GM19397 (cell line): ENCODE measurements at regions not wholly inside any gene's neighbourhood (a gene's known extent, or its start where the extent isn't known, plus 50 kb on each side); places are given as distances from the start of the nearest gene placed in this dataset.

Experiments used
- ATAC-seq: cut with Tn5 transposase; IDR thresholded peaks from one replicate; pipeline ENCODE4 v1.9.1; 2021; ENCODE audit warnings: mild to moderate bottlenecking, moderate library complexity; ENCODE audit not compliant: unreplicated experiment

DNA sequence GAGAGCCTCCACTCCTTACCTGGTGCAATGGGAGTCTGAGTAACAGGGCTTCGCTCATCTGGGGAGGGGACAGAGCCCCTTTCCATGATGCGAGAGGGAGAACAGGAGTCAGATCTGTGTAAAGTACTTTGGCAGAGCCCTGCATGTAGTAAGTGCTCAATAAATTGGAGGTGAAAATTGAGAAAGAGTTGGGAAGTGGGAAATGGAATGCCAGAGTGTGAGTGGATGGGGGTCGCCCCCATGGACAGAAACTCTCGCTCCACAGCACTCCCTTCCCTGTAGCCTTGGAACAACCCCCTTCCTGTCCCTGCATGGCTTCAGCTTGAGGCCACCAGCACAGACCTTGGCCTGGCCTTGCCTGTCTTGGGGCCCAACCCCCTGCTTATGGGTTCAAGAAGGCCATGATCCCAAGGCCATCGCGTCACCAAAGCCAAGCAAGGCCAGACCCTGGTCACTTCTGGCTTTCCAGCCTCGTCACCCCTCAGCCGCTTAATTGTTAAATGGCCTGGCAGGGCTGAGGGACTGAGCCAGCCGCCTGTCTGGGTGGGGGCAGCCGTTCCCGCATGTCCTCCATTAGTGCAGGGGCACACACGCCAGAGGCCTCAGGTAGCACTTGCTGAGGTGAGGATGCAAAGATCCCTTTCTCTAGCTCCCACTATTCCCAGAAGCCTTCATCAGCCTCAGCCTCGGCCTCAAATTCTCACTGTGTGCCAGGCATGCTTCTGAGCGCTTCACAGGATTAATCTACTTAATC lies 93.7 kb upstream of the PTPN1 start:
- no peak for ATAC-seq

DNA sequence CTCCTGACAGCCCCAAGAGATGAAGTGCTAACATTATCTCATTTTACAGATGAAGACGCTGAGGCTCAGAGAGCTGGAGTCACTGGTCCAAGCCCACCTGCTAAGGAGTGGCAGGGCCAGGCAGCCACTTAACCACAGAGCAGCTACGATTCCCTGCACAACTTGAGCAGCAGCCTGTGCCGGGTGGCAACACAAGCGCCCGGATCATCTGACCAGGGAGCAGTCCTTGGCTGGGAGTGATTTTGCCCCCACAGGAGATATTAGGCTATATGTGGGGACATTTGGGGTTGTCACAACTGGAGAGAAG lies 93.2 kb upstream of the PTPN1 start:
- ATAC-seq, result no peak

GRCh38 chr20:50417484-50418235 lies 92.5 kb upstream of the PTPN1 start:
- no peak for ATAC-seq

DNA sequence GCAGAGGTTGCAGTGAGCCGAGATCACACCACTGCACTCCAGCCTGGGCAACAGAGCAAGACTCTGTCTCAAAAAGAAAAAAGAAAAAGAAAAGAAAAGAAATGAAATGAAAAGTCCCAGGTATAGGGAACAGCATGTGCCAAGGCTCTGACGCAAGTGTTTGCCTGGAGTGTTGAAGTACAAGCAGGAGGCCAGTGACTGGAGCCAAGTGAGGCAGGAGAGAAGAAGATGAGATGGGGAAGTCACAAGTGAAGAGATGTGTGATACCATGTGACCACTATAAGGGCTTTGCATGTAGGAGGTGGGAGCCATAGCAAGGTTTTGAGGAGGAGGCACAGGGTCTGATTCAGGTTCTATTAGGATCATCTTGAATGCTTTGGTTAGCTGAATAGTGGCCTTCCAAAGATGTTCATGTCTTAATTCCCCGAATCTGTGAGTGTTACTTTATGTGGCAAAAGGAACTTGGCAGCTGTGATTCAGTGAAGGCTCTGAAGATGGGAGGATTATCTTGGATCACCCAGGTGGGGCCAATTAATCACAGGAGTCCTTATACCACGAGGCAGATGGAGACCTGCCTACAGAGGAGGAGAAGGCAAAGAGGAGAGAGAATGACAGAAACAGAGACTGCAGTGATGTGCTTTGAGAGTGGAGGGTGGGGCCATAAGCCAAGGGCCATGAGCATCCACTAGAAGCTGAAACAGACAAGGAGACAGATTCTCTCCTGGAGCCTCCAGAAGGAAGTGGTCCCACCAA lies 91.1 kb upstream of the PTPN1 start:
- ATAC-seq, result no peak

DNA sequence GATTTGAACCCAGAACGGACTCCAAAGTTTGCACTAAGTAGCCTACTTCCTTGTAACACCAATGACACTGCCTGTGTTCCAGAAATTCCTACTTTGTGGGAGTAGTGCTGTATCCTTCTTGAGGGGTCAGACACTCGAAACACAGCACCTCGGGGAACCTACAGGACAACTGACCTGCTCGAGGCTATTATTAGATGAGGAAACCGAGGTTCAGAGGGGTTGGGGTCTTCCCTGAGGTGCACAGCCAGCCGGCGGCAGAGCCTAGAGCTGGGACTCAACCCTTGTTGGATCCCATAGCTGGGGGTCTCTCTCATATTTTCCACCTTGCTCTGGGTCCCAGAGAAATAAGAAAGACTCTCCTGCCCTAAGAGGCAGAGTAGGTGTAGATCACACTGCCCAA lies 89.8 kb upstream of the PTPN1 start:
- ATAC-seq, result no peak

GRCh38 chr20:50421356-50422340 lies 88.5 kb upstream of the PTPN1 start:
- no peak for ATAC-seq

DNA sequence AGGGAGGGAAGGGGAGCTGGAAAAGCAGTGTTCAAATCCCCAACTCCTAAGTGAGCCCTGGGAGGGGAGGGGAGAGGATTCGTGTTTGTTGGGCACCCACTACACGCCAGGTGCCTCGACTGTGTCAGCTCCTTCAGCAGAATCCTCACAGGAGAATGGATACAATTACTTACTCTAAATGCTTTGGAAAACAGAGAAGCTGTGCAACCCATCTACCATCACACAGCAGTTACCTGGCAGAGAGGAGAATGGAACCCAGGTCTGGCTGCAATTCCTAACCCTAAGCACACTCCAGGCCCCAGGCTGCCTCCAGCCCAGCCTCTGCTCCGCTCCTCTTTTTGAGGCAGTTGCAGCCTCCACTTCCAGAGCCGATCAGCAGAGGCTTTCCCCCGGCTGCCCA lies 86.4 kb upstream of the PTPN1 start:
- ATAC-seq, result no peak

DNA sequence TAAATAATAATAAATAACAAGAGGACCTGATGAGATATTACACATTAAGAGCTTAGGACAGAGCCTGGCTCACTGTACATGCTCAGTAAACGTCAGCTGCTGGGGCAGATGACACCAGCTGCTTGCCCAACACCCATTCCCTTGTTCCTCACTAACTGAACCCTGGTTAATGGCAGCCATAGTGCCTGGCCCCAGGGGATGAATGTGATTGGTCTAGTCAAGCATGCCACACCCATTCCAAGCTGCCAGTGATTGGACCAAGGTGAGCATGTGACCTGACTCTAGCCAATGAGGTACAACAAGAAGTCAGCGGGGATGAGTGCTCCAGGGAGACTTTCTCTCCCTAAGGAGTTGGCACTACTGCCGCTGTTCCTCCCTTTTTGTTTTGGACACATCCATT lies 85.1 kb upstream of the PTPN1 start:
- ATAC-seq, result no peak

GRCh38 chr20:50426866-50427718 lies 83.1 kb upstream of the PTPN1 start:
- no peak for ATAC-seq

GRCh38 chr20:50427719-50428083 lies 82.5 kb upstream of the PTPN1 start:
- no peak for ATAC-seq

DNA sequence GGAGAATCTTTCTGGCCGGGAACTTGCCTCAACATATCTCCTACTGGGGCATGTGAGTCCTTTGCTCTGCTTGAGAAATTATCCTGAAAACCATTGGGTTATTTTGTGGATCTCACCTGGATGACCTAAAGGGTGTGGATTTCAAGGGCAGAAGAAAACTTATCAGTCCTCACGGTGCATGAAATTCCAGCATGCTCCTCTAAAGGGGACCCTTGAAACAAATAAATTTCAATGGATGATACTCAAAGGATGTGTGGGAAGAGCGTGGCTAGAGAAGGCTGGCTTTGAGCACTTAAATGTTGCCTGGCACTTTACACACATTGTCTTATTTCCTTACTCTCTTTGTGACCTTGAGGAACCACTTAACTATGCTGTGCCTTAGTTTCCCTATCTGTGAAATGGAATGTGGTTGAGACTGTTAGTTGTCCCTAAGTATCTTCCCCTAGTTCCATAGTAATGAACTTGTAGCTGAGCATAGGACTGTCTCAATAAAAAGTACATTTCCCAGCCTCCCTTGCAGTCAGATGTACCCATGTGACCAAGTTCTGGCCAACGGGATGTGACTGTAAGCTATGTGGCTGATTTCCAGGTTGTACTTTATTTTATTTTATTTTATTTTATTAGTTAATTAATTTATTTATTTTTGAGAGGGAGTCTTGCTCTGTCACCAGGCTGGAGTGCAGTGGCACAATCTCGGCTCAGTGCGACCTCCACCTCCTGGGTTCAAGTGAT lies 81.9 kb upstream of the PTPN1 start:
- no peak for ATAC-seq

GRCh38 chr20:50429412-50429811 lies 80.8 kb upstream of the PTPN1 start:
- no peak for ATAC-seq

GRCh38 chr20:50431066-50431450 lies 79.1 kb upstream of the PTPN1 start:
- no peak for ATAC-seq

DNA sequence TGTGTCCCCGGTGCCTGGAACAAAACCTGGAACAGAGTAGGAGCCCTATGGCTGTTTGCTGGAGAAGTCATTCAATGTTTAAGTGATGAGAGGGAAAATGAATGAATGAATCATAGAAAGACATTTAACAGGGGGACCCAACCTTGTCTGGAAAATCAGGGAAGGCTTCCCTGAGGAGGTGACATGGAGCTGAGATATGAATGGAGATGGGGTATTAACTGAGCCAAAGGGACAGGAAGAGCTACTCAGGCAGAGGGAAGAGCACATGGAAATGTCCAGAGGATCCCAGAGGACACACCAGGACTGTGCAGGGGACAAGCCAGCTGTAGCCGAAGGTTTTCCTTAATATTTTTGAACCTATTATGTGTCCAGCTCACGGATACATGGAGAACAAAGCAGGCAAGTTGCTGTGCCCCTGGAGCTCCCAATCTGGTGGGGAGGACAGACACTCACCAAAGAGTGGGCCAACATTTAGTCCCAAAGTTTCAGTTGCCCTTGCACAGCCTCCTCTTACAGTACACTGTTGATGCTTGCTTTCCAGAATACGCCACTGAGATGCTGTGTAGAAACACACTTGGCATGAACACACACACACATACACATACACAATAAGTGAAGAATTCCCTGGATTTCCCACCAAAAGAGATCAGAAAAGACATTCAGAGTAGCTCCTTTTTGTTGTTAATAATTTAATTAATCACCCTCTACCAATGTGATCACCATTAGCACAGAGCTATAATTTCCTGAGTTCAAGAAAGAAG lies 77.0 kb upstream of the PTPN1 start:
- ATAC-seq, result no peak

DNA sequence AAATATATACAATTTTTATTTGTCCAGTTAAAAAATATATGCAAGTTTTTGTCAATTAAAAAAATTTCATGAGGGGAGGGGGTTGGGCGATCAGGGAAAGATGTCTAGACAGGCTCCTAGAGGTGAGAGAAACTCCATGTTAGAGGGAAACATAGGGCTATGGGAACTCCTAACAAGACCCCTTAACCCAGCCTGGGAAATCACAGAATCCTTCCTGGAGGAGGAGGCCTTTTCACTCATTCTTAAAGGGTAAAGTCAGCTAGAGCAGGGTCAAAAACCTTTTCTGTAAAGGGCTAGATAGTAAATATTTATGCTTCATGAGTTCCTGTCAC lies 75.9 kb upstream of the PTPN1 start:
- ATAC-seq, result no peak

- no peak for ATAC-seq
These were observed 75.4 kb upstream of the PTPN1 start for GRCh38 chr20:50434653-50435396.

DNA sequence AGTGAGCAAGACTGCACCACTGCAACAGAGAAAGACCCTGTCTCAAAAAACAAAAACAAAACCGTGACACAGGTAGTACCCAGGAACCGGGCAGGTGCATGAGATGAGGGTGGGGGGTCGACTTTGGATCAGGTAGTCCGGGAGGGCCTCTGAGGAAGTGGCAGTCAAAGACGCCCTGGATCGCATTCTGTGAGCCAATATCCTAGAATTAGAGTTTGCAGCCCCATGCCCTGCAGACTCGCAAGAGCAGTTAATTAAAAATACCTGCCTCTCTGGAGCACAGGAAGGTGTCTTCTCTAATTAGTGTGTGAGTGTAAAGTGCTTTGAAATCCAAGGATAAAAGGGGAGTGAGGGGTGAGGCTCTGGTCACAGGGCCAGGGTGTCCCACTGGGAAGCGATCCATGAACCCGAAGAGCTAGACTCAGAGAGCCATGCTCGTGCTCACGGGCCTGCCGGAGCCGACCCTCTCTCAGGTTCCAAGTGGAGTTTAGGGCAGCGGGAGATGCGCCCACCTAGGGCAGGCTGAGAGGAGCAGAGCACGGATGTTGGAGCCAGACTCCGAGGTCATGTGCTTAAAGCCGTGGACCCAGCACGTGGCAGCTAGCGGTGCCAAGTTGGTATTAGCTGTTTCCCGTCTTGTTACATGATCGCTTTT lies 74.7 kb upstream of the PTPN1 start:
- ATAC-seq, result no peak
